Astrocyte of the cerebellum (primary cell): ENCODE measurements at regions not wholly inside any gene's neighbourhood (a gene's known extent, or its start where the extent isn't known, plus 50 kb on each side); places are given as distances from the start of the nearest gene placed in this dataset.
A peak's percentile ranks its signal among the peaks of the same experiment; 100 is the strongest.

Source experiments
- DNase-seq: peaks from one replicate; pipeline ENCODE4 v3.0.0-alpha.2; 2011; ENCODE audit warnings: low read depth
- H3K4me3 ChIP-seq: 2 replicates; pipeline ENCODE4 v1.5.1; 2011; ENCODE audit warnings: mild to moderate bottlenecking, low read depth, low read length, moderate library complexity
- in situ Hi-C: cut with HindIII; loops from 2 replicates; pipeline ENCODE4 v1.10.0; 2017; ENCODE audit warnings: low sequenced_read_pairs
- TF ChIP-seq, protein P1 (sequence below): IDR thresholded peaks from 2 replicates; pipeline ENCODE4 v1.5.1; 2012; ENCODE audit warnings: low read length, low read depth, moderate library complexity, mild to moderate bottlenecking; ENCODE audit errors: missing control alignments

DNA sequence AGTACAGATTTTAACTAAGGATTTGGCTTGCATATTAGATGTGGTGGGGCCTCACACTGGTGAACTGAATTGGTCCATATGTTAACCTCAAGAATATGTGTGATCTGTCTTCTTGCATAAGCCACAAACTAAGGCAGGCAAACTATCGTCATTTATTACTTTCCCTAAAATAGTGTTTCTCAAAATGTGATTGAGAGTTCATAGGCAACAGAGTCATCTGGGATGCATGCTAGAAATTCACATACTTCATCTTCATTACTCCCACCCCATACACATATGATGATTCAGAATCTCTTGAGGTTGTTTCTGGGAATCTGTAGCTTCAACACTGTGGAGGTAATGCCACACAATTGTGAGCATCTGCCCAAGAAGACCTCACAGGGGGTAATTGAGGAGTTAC, 822.8 kb upstream of the CDH2 start:
- TF ChIP-seq, protein P1, sequence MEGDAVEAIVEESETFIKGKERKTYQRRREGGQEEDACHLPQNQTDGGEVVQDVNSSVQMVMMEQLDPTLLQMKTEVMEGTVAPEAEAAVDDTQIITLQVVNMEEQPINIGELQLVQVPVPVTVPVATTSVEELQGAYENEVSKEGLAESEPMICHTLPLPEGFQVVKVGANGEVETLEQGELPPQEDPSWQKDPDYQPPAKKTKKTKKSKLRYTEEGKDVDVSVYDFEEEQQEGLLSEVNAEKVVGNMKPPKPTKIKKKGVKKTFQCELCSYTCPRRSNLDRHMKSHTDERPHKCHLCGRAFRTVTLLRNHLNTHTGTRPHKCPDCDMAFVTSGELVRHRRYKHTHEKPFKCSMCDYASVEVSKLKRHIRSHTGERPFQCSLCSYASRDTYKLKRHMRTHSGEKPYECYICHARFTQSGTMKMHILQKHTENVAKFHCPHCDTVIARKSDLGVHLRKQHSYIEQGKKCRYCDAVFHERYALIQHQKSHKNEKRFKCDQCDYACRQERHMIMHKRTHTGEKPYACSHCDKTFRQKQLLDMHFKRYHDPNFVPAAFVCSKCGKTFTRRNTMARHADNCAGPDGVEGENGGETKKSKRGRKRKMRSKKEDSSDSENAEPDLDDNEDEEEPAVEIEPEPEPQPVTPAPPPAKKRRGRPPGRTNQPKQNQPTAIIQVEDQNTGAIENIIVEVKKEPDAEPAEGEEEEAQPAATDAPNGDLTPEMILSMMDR, result no peak
- no peak for DNase-seq
- no peak overlapping the region for H3K4me3 ChIP-seq
- in situ Hi-C loops, result no loop called here

DNA sequence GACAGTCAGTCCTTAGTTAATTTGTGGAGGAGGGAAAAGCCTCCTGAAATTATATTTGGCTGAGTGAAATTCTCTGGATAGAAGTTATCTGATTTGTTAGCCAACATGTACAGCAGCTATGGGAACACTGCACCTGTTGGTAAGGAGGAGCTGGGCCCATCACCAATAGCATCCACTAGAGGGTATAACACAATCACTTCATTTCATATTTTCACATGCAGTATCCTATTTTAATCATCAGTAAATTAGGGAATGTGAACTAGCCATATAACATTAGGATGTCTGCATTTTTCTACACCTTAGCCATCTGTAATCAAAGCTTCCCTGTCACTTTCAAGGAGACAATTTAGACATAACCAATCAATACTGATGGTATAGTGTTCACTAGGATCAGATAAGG, 818.4 kb upstream of the CDH2 start:
- TF ChIP-seq, protein P1, result no peak
- no peak for DNase-seq
- H3K4me3 ChIP-seq, result no peak overlapping the region
- in situ Hi-C loops, result no loop called here

DNA sequence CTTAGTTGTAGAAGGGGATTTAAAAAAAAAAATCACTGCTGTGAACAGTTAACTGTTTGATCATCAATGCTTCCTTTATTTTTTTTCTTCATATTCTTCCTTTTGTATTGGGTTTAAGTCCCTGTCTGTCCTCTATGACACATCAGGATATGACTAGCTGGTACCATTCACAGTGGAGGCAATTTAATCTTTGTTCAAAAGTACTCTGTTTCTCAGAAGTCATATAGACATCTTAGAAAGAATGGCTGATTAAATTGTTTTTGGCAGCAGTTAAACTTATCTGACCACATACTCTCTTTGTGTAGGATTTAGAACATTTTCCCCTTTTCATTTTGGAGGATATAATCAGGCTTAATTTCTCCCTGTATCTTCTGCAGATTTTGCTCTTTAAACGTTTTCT, 807.8 kb upstream of the CDH2 start:
- TF ChIP-seq, protein P1, result no peak
- no peak overlapping the region for H3K4me3 ChIP-seq
- in situ Hi-C loops, result no loop called here
- DNase-seq, result no peak

DNA sequence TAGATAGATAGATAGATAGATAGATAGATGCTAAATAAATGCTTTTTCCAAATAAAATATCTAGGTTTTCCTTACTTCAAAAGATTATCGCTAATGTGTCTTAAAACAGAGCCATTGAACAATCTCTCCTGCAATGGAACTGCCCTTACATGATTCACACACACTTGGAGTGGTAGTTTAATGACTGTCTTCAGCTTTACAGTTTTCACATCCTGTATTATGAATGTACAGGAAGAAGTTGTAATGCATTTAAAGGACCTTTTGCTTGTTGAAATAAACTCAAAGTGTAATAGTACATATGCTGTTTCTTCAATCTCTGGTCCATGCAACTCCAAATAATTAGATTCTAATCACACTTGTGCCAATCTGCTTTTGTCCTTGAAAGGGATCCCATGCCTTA, 797.6 kb upstream of the CDH2 start:
- H3K4me3 ChIP-seq, result no peak overlapping the region
- in situ Hi-C loops, result no loop called here
- TF ChIP-seq, protein P1, result no peak
- no peak for DNase-seq

DNA sequence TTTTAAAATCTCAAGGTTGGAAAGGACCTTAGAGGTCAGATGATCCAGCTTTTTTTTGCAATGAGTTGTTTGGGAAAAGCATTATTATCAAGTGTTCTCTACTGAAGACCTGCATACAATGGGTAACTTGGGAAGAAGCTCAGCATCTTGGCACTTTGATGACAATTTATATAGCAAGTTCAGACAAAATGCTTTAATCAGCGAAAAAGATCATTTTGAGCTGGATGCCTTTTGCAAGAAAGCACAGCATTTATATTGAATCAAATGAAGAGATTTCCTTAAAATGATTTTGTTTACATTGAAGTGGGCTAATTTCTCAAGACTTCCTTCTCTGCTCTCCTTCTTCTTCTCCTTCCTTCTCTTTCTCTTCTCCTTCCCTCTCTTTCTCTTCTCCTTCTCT, 796.4 kb upstream of the CDH2 start:
- in situ Hi-C loops, result no loop called here
- TF ChIP-seq, protein P1, result no peak
- no peak for DNase-seq
- no peak overlapping the region for H3K4me3 ChIP-seq

DNA sequence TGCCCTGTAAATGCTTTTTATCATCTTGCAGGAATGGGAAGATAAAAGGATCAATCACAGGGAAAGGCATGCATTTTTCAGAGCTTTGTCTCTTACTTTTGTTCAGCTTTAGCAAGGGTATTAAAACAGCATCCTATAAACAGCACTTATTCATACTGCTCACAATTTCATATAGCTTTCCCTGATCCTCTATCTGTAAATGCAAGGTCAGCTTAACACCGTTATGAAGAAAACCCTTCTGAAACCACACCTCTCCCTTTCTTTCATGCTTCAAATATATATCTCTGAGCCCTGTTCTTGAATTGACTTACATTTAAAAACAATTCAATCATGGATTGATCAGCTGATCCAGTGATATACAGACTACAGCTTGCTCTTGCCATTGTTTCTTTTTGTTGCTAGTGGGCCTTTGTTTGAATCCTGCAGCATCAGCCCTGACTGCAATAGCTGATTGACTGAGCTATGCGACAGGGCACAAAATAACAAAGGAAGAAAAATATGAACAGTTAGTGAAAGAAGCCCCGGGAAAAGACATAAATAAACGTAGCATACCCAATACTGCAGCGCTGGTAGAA, 795.5 kb upstream of the CDH2 start:
- in situ Hi-C loops, result no loop called here
- DNase-seq, result no peak
- TF ChIP-seq, protein P1, result no peak
- no peak overlapping the region for H3K4me3 ChIP-seq

DNA sequence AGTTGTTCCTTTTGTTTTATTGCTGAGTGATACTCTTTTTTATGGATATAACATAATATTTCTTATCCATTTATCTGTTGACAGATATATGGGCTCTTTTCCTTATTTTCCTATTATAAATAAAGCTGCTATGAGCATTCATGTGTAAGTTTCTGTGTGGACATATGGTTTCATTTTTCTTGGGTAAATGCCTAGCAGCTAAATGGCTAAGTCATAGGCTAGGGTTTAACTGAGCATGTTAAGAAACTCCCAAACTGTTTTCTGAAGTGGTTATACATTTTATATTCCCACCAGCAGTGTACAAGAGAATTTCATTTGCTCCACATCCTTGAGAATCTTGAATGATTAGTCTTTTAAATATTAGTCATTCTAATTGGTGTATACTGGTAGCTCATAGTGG, 786.6 kb upstream of the CDH2 start:
- in situ Hi-C loops, result no loop called here
- TF ChIP-seq, protein P1, result no peak
- peak; percentile 29 for DNase-seq

More for the DNA sequence above, 786.6 kb upstream of the CDH2 start:
- H3K4me3 ChIP-seq, result no peak overlapping the region
